ENCODE measurements at regions not wholly inside any gene's neighbourhood (a gene's known extent, or its start where the extent isn't known, plus 50 kb on each side); places are given as distances from the start of the nearest gene placed in this dataset.
"Not testable (repeated sequence)": the region's sequence is repeated elsewhere in the genome, so short reads cannot be mapped to it uniquely, and the experiment has no call there.

GRCh38 chr18:79596446-79597175 is 83.0 kb upstream of the CTDP1 start:
- no peak for DNase-seq

- DNase-seq: no peak
Measured at GRCh38 chr18:79597176-79597830, 82.3 kb upstream of the CTDP1 start.

- DNase-seq: no peak
Measured at GRCh38 chr18:79597831-79598632, 81.6 kb upstream of the CTDP1 start.

- DNase-seq: no peak
Measured at GRCh38 chr18:79598633-79599175, 80.9 kb upstream of the CTDP1 start.

- no peak for DNase-seq
Measured at GRCh38 chr18:79599441-79599931, 80.1 kb upstream of the CTDP1 start.

GRCh38 chr18:79600141-79600540 is 79.5 kb upstream of the CTDP1 start:
- no peak for DNase-seq

- DNase-seq: no peak
Measured at GRCh38 chr18:79600596-79600995, 79.0 kb upstream of the CTDP1 start.

- DNase-seq: no peak
Measured at GRCh38 chr18:79601234-79601633, 78.4 kb upstream of the CTDP1 start.

- DNase-seq: no peak
Measured at GRCh38 chr18:79603321-79604204, 76.0 kb upstream of the CTDP1 start.

- DNase-seq: no peak
Measured at GRCh38 chr18:79604205-79604912, 75.2 kb upstream of the CTDP1 start.

GRCh38 chr18:79604913-79605880 is 74.4 kb upstream of the CTDP1 start:
- DNase-seq: peak; percentile 66

- DNase-seq: not testable (repeated sequence)
Measured at GRCh38 chr18:79606071-79606470, 73.5 kb upstream of the CTDP1 start.

- no peak for DNase-seq
Measured at GRCh38 chr18:79606621-79607331, 72.8 kb upstream of the CTDP1 start.

- no peak for DNase-seq
Measured at GRCh38 chr18:79607361-79607952, 72.1 kb upstream of the CTDP1 start.

- DNase-seq: no peak
Measured at GRCh38 chr18:79608069-79608468, 71.5 kb upstream of the CTDP1 start.

- DNase-seq: no peak
Measured at GRCh38 chr18:79608535-79608934, 71.1 kb upstream of the CTDP1 start.

GRCh38 chr18:79608999-79609461 is 70.6 kb upstream of the CTDP1 start:
- DNase-seq: no peak

- no peak for DNase-seq
Measured at GRCh38 chr18:79609841-79610281, 69.7 kb upstream of the CTDP1 start.

All from tongue (tissue), 1 donor.